Immature natural killer cell (primary cell): ENCODE measurements at regions not wholly inside any gene's neighbourhood (a gene's known extent, or its start where the extent isn't known, plus 50 kb on each side); places are given as distances from the start of the nearest gene placed in this dataset.

Source experiments
- DNase-seq, 3 donors: peaks; one replicate each; pipeline ENCODE4 v3.0.0; 2022; ENCODE audit warnings: mixed read lengths in 1 of 3
- H3K27ac Mint-ChIP-seq, 6 donors: one replicate each; pipeline ENCODE4 v1.8.0; 2020; ENCODE audit warnings: mixed read lengths in 6 of 6, mild to moderate bottlenecking in 5 of 6, inconsistent platforms in 4 of 6, moderate library complexity in 3 of 6
- H3K27me3 Mint-ChIP-seq, 3 donors: one replicate each; pipeline ENCODE4 v1.8.0; 2020 to 2021; ENCODE audit warnings: low read depth in 3 of 3, mild to moderate bottlenecking in 3 of 3, mixed read lengths in 3 of 3, moderate library complexity in 3 of 3, inconsistent platforms in 1 of 3
- H3K36me3 Mint-ChIP-seq, 3 donors: one replicate each; pipeline ENCODE4 v1.8.0; 2020; ENCODE audit warnings: mixed read lengths in 3 of 3, inconsistent platforms in 2 of 3, mild to moderate bottlenecking in 2 of 3
- H3K4me1 Mint-ChIP-seq, 2 donors: one replicate each; pipeline ENCODE4 v1.8.0; 2020; ENCODE audit warnings: inconsistent platforms in 2 of 2, mild to moderate bottlenecking in 2 of 2, mixed read lengths in 2 of 2, moderate library complexity in 1 of 2
- H3K4me3 Mint-ChIP-seq, 5 donors: one replicate each; pipeline ENCODE4 v1.8.0; 2020; ENCODE audit warnings: mild to moderate bottlenecking in 5 of 5, mixed read lengths in 5 of 5, inconsistent platforms in 3 of 5, moderate library complexity in 3 of 5
- H3K9me3 Mint-ChIP-seq, 6 donors: one replicate each; pipeline ENCODE4 v1.8.0; 2020; ENCODE audit warnings: mild to moderate bottlenecking in 6 of 6, mixed read lengths in 6 of 6, inconsistent platforms in 4 of 6, moderate library complexity in 3 of 6

GRCh38 chr5:144771802-144772201 is 601.1 kb downstream of the KCTD16 start:
- DNase-seq: no peak
- H3K27me3 Mint-ChIP-seq: no peaks in the 10 kb centered on the region
- peaks cover 3 to 26% (median 12%) of the 10 kb centered on the region in 6 donors for H3K9me3 Mint-ChIP-seq
- H3K27ac Mint-ChIP-seq: no peak overlapping the region
- no peaks in the 10 kb centered on the region for H3K4me1 Mint-ChIP-seq
- no peak overlapping the region for H3K4me3 Mint-ChIP-seq
- no peaks in the 10 kb centered on the region for H3K36me3 Mint-ChIP-seq

GRCh38 chr5:144742361-144742760 is 571.7 kb downstream of the KCTD16 start:
- no peak for DNase-seq
- Mint-ChIP-seq H3K4me1 (no peaks in the 10 kb centered on the region), H3K36me3 (no peaks in the 10 kb centered on the region), H3K4me3 (no peak overlapping the region), H3K27me3 (peaks cover 0 to 4% (median 3%) of the 10 kb centered on the region in 3 donors), H3K27ac (no peak overlapping the region), H3K9me3 (peaks cover 2 to 65% (median 26%) of the 10 kb centered on the region in 6 donors)

DNA sequence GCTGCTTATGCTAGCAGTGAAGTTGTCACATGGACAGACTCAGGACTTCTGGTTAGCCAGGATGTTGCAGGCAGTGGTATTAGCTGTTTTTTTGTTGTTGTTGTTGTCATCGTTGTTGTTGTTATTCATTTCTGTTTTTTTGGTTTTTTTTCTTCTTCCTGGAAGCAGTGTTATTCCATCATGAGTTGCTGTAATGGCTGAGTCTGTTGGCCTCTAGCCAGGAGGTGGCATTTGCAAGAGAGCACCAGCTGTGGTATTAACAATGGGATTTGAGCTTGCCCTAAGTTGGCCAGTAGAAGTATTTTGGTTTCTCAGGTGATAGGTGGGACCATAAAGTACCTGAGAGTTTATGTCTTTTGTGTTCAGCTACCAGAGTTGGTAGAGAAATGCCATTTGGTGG is 561.1 kb downstream of the KCTD16 start:
- no peak for DNase-seq
- peaks cover 0 to 4% (median 0%) of the 10 kb centered on the region in 3 donors for H3K36me3 Mint-ChIP-seq
- no peak overlapping the region for H3K4me3 Mint-ChIP-seq
- no peaks in the 10 kb centered on the region for H3K4me1 Mint-ChIP-seq
- H3K27ac Mint-ChIP-seq: no peak overlapping the region
- peaks cover 0 to 3% (median 0%) of the 10 kb centered on the region in 3 donors for H3K27me3 Mint-ChIP-seq
- H3K9me3 Mint-ChIP-seq: peaks cover 24 to 64% (median 46%) of the 10 kb centered on the region in 6 donors

DNA sequence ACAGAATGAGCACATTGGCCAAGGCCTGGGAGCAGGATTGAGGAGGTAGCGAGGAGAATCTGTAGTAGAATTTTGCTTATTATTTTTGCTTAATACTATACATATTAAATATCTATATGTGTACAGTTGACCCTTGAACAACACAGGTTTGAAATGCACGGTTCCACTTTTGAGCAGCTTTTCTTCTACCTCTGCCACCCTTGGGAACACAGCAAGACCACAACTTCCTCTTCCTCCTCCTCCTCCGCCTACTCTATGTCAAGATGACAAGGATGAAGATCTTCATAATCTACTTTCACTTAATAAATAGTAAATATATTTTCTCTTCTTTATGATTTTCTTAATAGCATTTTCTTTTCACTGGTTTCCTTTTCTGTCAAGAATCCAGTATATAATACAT is 541.4 kb downstream of the KCTD16 start:
- H3K4me3 Mint-ChIP-seq: no peak overlapping the region
- no peak for DNase-seq
- H3K4me1 Mint-ChIP-seq: no peaks in the 10 kb centered on the region
- peaks cover 6 to 31% (median 14%) of the 10 kb centered on the region in 6 donors for H3K9me3 Mint-ChIP-seq
- no peaks in the 10 kb centered on the region for H3K27me3 Mint-ChIP-seq
- peak overlapping the region in 1 of 6 donors; percentile 8 for H3K27ac Mint-ChIP-seq
- no peaks in the 10 kb centered on the region for H3K36me3 Mint-ChIP-seq

- Mint-ChIP-seq H3K27ac (no peak overlapping the region), H3K9me3 (peaks cover 8 to 31% (median 16%) of the 10 kb centered on the region in 6 donors), H3K4me1 (no peaks in the 10 kb centered on the region), H3K36me3 (no peaks in the 10 kb centered on the region), H3K27me3 (no peaks in the 10 kb centered on the region), H3K4me3 (no peak overlapping the region)
- DNase-seq: no peak
These were observed 540.5 kb downstream of the KCTD16 start for GRCh38 chr5:144711172-144711571.

- no peaks in the 10 kb centered on the region for H3K27me3 Mint-ChIP-seq
- H3K4me3 Mint-ChIP-seq: no peak overlapping the region
- no peaks in the 10 kb centered on the region for H3K36me3 Mint-ChIP-seq
- no peak overlapping the region for H3K27ac Mint-ChIP-seq
- H3K9me3 Mint-ChIP-seq: peaks cover 8 to 31% (median 16%) of the 10 kb centered on the region in 6 donors
- no peak for DNase-seq
- no peaks in the 10 kb centered on the region for H3K4me1 Mint-ChIP-seq
These were observed 540.0 kb downstream of the KCTD16 start for GRCh38 chr5:144710637-144711036.

GRCh38 chr5:144703776-144704175 is 533.1 kb downstream of the KCTD16 start:
- peaks cover 3 to 29% (median 19%) of the 10 kb centered on the region in 6 donors for H3K9me3 Mint-ChIP-seq
- no peak overlapping the region for H3K27ac Mint-ChIP-seq

DNA sequence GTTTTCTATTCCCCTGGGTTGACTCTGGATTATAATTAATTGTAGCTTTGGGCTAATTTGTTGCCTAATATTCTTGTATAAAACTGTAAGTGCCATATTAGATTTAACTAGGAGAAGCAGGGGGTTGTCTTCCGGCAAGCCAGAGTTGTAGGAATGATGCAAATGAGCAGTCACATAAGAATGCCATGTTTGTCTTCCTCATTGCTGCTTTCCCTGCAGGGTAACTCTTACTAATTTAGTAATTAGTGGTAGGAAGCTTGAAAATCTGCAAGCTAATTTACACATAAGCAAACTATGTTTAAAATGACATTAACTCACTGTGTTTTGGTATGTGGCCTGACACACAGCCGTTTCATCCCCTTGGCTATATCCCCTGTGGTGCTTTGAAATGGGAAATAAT is 527.8 kb downstream of the KCTD16 start:
- H3K36me3 Mint-ChIP-seq: no peaks in the 10 kb centered on the region
- peaks cover 2 to 20% (median 15%) of the 10 kb centered on the region in 6 donors for H3K9me3 Mint-ChIP-seq
- H3K4me1 Mint-ChIP-seq: no peaks in the 10 kb centered on the region
- H3K4me3 Mint-ChIP-seq: no peak overlapping the region
- no peaks in the 10 kb centered on the region for H3K27me3 Mint-ChIP-seq
- DNase-seq: no peak
- H3K27ac Mint-ChIP-seq: no peak overlapping the region

More at GRCh38 chr5:144703776-144704175, 533.1 kb downstream of the KCTD16 start:
- no peaks in the 10 kb centered on the region for H3K27me3 Mint-ChIP-seq
- H3K4me3 Mint-ChIP-seq: no peak overlapping the region
- H3K4me1 Mint-ChIP-seq: no peaks in the 10 kb centered on the region
- no peaks in the 10 kb centered on the region for H3K36me3 Mint-ChIP-seq
- no peak for DNase-seq

GRCh38 chr5:144697847-144698262 is 527.2 kb downstream of the KCTD16 start:
- Mint-ChIP-seq H3K4me3 (no peak overlapping the region), H3K27me3 (no peaks in the 10 kb centered on the region), H3K4me1 (no peaks in the 10 kb centered on the region), H3K36me3 (no peaks in the 10 kb centered on the region), H3K27ac (no peak overlapping the region), H3K9me3 (peaks cover 2 to 24% (median 16%) of the 10 kb centered on the region in 6 donors)
- no peak for DNase-seq

DNA sequence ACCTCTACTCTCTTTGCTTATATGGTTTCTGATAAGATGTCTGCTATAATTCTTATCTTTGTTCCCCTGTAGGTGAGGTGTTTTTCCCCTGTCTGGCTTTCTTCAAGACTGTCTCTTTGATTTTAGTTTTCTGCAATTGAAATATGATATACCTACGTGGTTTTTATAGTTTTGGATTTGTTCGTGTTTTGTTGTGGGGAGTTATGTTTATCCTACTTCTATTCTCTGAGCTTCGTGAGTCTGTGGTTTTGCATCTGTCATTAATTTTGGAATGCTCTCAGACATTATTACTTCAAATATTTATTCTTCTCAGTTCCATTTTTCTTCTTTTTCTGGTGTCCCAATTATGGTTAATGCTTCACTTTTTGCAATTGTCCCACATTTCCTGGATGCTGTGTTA is 521.3 kb downstream of the KCTD16 start:
- no peak overlapping the region for H3K4me3 Mint-ChIP-seq
- peaks cover 0 to 3% (median 0%) of the 10 kb centered on the region in 3 donors for H3K27me3 Mint-ChIP-seq
- H3K27ac Mint-ChIP-seq: no peak overlapping the region
- H3K36me3 Mint-ChIP-seq: no peaks in the 10 kb centered on the region
- DNase-seq: no peak
- H3K4me1 Mint-ChIP-seq: no peaks in the 10 kb centered on the region
- H3K9me3 Mint-ChIP-seq: peaks cover 6 to 34% (median 13%) of the 10 kb centered on the region in 6 donors

DNA sequence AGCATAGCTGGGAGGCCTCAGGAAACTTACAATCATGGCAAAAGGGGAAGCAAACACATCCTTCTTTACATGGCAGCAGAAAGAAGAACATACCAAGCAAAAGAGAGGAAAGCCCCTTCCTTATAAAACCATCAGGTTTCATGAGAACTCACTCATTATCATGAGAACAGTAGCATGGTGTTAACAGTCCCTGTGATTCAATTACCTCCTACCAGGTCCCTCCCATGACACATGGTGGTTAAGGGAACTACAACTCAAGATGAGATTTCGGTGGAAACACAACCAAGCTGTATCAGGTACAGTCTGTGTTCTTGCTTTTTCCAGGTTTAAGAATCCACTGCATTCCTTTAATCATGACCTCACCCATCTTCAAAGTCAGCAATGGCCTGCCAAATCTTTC is 514.2 kb downstream of the KCTD16 start:
- H3K9me3 Mint-ChIP-seq: peaks cover 10 to 49% (median 24%) of the 10 kb centered on the region in 6 donors

DNA sequence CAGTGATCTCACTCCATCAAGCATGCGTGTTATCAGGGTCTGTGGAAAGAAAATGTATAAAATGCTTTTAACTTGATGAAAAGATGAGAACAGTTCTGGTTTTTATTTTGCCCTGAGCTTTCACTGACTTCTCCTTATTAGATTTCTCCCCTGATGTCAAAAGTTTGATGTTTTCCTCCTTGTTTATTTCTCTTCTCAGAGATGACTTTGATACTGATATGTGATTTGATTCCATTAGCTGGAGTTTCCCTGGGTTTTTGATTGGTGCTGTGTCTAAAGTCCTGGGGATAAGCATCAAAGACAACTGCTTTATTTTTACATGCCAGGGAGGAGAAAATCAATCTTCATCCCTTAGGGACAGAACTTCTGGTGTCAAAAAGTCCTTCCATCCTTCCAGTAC is 510.0 kb downstream of the KCTD16 start:
- no peak for DNase-seq
- Mint-ChIP-seq H3K9me3 (peaks cover 5 to 48% (median 21%) of the 10 kb centered on the region in 6 donors), H3K36me3 (no peaks in the 10 kb centered on the region), H3K4me3 (no peak overlapping the region), H3K4me1 (no peaks in the 10 kb centered on the region), H3K27ac (no peak overlapping the region), H3K27me3 (no peaks in the 10 kb centered on the region)

More for the DNA sequence above, 514.2 kb downstream of the KCTD16 start:
- DNase-seq: no peak
- Mint-ChIP-seq H3K4me3 (no peak overlapping the region), H3K27ac (no peak overlapping the region), H3K27me3 (peaks cover 0 to 3% (median 0%) of the 10 kb centered on the region in 3 donors), H3K4me1 (no peaks in the 10 kb centered on the region), H3K36me3 (no peaks in the 10 kb centered on the region)

- no peaks in the 10 kb centered on the region for H3K36me3 Mint-ChIP-seq
- H3K9me3 Mint-ChIP-seq: peaks cover 0 to 14% (median 6%) of the 10 kb centered on the region in 6 donors
- H3K27me3 Mint-ChIP-seq: peaks cover 0 to 1% (median 0%) of the 10 kb centered on the region in 3 donors
- H3K4me1 Mint-ChIP-seq: no peaks in the 10 kb centered on the region
- no peak overlapping the region for H3K27ac Mint-ChIP-seq
- no peak overlapping the region for H3K4me3 Mint-ChIP-seq
- no peak for DNase-seq
These were observed 500.4 kb downstream of the KCTD16 start for GRCh38 chr5:144671066-144671465.

DNA sequence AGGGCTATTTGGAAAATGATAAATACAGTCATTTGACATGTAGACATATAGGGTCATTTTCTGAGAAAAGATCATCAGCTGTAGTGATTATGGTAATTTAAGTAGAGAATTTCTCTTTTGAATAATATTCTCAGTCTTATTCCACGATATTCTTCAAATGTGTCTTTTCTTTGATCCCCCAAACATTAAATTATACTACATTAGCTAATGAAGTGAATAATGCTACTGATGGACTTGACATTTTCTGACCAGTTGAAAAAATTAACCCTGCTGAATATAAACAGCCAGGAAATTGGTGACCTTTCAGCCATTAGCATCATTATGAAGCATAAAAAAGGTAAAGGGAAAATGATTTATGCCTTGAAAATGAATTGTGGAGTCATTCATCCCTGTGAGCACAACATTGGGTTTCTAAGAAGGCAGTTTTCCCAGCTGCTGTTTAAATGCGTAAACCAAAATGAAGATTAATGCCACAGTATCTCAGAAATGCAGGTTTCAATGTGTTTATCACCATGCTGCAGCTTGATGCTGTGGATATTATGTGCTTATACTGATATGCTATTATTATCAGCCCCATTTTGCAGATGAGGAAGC is 489.1 kb downstream of the KCTD16 start:
- H3K27ac Mint-ChIP-seq: no peak overlapping the region
- H3K4me1 Mint-ChIP-seq: no peaks in the 10 kb centered on the region
- no peak for DNase-seq
- no peak overlapping the region for H3K4me3 Mint-ChIP-seq
- H3K9me3 Mint-ChIP-seq: peaks cover 0 to 18% (median 10%) of the 10 kb centered on the region in 6 donors
- H3K36me3 Mint-ChIP-seq: no peaks in the 10 kb centered on the region
- H3K27me3 Mint-ChIP-seq: peaks cover 0 to 1% (median 0%) of the 10 kb centered on the region in 3 donors

DNA sequence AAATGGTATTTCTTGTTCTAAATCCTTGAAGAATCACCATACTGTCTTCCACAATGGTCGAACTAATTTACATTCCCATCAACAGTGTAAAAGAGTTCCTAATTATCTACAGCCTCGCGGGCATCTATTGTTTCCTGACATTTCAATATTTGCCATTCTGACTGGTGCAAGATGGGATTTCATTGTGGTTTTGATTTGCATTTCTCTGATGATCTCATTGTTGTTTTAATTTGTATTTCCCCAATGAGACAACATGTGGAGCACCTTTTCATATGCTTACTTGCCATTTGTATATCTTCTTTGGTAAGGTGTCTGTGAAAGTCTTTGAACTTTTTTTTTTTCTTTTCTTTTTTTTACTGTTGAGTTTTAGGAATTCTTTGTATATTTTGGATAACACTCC is 473.6 kb downstream of the KCTD16 start:
- H3K36me3 Mint-ChIP-seq: peaks cover 0 to 6% (median 0%) of the 10 kb centered on the region in 3 donors
- H3K4me1 Mint-ChIP-seq: no peaks in the 10 kb centered on the region
- peaks cover 5 to 42% (median 22%) of the 10 kb centered on the region in 6 donors for H3K9me3 Mint-ChIP-seq
- H3K27ac Mint-ChIP-seq: no peak overlapping the region
- H3K4me3 Mint-ChIP-seq: no peak overlapping the region
- DNase-seq: no peak
- H3K27me3 Mint-ChIP-seq: peaks cover 0 to 2% (median 0%) of the 10 kb centered on the region in 3 donors
